ENCODE measurements at regions not wholly inside any gene's neighbourhood (a gene's known extent, or its start where the extent isn't known, plus 50 kb on each side); places are given as distances from the start of the nearest gene placed in this dataset.

GRCh38 chr6:20351534-20351933 is 50.1 kb upstream of the E2F3 start:
- no peaks in the 10 kb centered on the region for H3K4me1 ChIP-seq (ENCODE audit: control insufficient read depth, insufficient read depth, low read length)
- ATAC-seq, result no peak
- TF ChIP-seq, protein P1, sequence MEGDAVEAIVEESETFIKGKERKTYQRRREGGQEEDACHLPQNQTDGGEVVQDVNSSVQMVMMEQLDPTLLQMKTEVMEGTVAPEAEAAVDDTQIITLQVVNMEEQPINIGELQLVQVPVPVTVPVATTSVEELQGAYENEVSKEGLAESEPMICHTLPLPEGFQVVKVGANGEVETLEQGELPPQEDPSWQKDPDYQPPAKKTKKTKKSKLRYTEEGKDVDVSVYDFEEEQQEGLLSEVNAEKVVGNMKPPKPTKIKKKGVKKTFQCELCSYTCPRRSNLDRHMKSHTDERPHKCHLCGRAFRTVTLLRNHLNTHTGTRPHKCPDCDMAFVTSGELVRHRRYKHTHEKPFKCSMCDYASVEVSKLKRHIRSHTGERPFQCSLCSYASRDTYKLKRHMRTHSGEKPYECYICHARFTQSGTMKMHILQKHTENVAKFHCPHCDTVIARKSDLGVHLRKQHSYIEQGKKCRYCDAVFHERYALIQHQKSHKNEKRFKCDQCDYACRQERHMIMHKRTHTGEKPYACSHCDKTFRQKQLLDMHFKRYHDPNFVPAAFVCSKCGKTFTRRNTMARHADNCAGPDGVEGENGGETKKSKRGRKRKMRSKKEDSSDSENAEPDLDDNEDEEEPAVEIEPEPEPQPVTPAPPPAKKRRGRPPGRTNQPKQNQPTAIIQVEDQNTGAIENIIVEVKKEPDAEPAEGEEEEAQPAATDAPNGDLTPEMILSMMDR (IDR thresholded peaks at IDR 0.05), result no peak
- no peak for TF ChIP-seq REST (IDR thresholded peaks at IDR 0.05; ENCODE audit: insufficient read depth in 1 of 2, low read depth in 2 of 2, low read length in 1 of 2)
- TF ChIP-seq POLR2AphosphoS5 (IDR thresholded peaks at IDR 0.05; ENCODE audit: low read depth, low read length), result no peak
- no peak for TF ChIP-seq SIN3A (IDR thresholded peaks at IDR 0.05; ENCODE audit: borderline replicate concordance, insufficient read depth, low read depth, low read length)
- TF ChIP-seq TCF7L2 (IDR thresholded peaks at IDR 0.05; ENCODE audit: low read depth, low read length), result no peak
- in situ Hi-C loops (cut with HindIII; ENCODE audit: low pct_unique_long_range_greater_than_20kb, low sequenced_read_pairs) (no loop called here), intact Hi-C loops (cut with micrococcal nuclease; ENCODE audit: unreplicated experiment) (no loop called here)
- CTCF ChIA-PET, result no interaction called here
- H3K36me3 ChIP-seq (ENCODE audit: control insufficient read depth, insufficient read depth, low read length), result no peaks in the 10 kb centered on the region
- no TSS peak for BruUV-seq (replicated peaks)
- no peak overlapping the region for H3K4me3 ChIP-seq (ENCODE audit: low read depth in 2 of 2, low read length in 2 of 2)
- POLR2A ChIA-PET, result no interaction called here
- no peak for DNase-seq (ENCODE audit: low read depth, low spot score)
- H3K27ac ChIP-seq (ENCODE audit: low read length), result no peak overlapping the region
- peaks cover 4% of the 10 kb centered on the region; the same call in 1 of the 2 replicates for H3K27me3 ChIP-seq (ENCODE audit: control insufficient read depth, insufficient read depth, low read length)
- H3K9me3 ChIP-seq (ENCODE audit: control insufficient read depth, insufficient read depth, low read depth, low read length), result no peaks in the 10 kb centered on the region
